ENCODE measurements at regions not wholly inside any gene's neighbourhood (a gene's known extent, or its start where the extent isn't known, plus 50 kb on each side); places are given as distances from the start of the nearest gene placed in this dataset.
"Not testable (repeated sequence)": the region's sequence is repeated elsewhere in the genome, so short reads cannot be mapped to it uniquely, and the experiment has no call there.

DNA sequence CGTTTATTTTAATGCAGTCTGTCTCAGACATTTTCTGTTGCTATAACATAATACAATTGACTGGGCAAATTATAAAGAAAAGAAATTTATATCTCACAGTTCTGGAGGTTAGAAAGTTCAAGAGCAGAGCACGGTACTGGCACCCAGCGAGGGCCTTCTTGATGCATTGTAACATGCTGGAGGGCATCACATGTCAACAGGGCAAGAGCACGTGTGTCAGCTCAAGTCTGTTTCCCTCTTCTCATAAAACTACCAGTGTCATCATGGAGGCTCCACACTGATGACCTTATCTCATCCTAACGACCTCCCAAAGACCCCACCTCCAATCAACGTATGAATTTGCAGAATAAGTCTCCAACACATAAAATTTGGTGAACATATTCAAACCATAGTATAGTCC lies 90.6 kb upstream of the GRIK1 start:
- no peaks in the 10 kb centered on the region for H3K4me1 Mint-ChIP-seq
- H3K36me3 Mint-ChIP-seq: no peaks in the 10 kb centered on the region
- DNase-seq (no peak), ATAC-seq (replicated peaks in 1 of 4) (no peak)
- ChIA-PET CTCF (no interaction called here), POLR2A (no interaction called here)
- H3K9me3 Mint-ChIP-seq: peaks cover 0 to 3% (median 0%) of the 10 kb centered on the region in 3 donors
- peaks cover 0 to 8% of the 10 kb centered on the region in 2 donors for H3K27me3 Mint-ChIP-seq
- H3K4me1 ChIP-seq (ENCODE audit: control insufficient read depth in 1 of 2, extremely low read depth in 1 of 2, insufficient read depth in 2 of 2, low read length in 2 of 2): no peaks in the 10 kb centered on the region
- H3K9me3 ChIP-seq: no peaks in the 10 kb centered on the region
- no peaks in the 10 kb centered on the region for H3K36me3 ChIP-seq (ENCODE audit: control insufficient read depth in 2 of 2, extremely low read depth in 1 of 2, insufficient read depth in 1 of 2, low read length in 1 of 2)
- no peaks in the 10 kb centered on the region for H3K27me3 ChIP-seq (replicated peaks in 1 of 2; ENCODE audit: control insufficient read depth in 2 of 2, extremely low read depth in 1 of 2, insufficient read depth in 2 of 2, low read length in 1 of 2)
- H3K27ac Mint-ChIP-seq: no peak overlapping the region
- no peak overlapping the region for H3K27ac ChIP-seq (ENCODE audit: low read length)
- 49% methylated on average over 4 of the region's 6 CpGs for whole genome bisulfite sequencing (ENCODE audit: insufficient coverage)
- H3K4me3 ChIP-seq (ENCODE audit: control insufficient read depth in 1 of 2, extremely low read depth in 1 of 2, low read length in 1 of 2): no peak overlapping the region
- H3K4me3 Mint-ChIP-seq: no peak overlapping the region

DNA sequence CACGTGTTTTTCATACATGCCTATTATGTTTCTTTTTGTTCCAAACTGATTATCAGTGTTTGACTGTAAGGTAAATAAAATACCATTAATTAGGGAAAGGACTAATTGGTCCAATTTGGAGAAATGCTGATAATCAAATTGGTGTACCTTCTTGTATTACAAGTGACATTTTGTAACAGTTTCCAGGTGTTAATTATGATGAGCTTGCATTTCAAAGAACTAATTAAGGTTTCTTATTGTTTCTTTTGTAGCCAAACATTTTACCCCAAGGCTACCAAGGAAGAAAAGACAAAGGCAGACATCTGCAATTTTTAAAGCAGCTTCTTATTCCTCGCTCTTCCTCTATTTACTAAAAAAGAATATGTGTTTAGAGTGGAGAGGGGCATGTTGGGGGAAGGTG lies 88.7 kb upstream of the GRIK1 start:
- Histone ChIP-seq H3K4me3 (ENCODE audit: control insufficient read depth in 1 of 2, extremely low read depth in 1 of 2, low read length in 1 of 2) (no peak overlapping the region), H3K4me1 (ENCODE audit: control insufficient read depth in 1 of 2, extremely low read depth in 1 of 2, insufficient read depth in 2 of 2, low read length in 2 of 2) (no peaks in the 10 kb centered on the region), H3K36me3 (ENCODE audit: control insufficient read depth in 2 of 2, extremely low read depth in 1 of 2, insufficient read depth in 1 of 2, low read length in 1 of 2) (no peaks in the 10 kb centered on the region), H3K27me3 (replicated peaks in 1 of 2; ENCODE audit: control insufficient read depth in 2 of 2, extremely low read depth in 1 of 2, insufficient read depth in 2 of 2, low read length in 1 of 2) (no peaks in the 10 kb centered on the region), H3K9me3 (no peaks in the 10 kb centered on the region), H3K27ac (ENCODE audit: low read length) (no peak overlapping the region)
- ChIA-PET CTCF (no interaction called here), POLR2A (no interaction called here)
- no peak overlapping the region for H3K27ac Mint-ChIP-seq
- no peaks in the 10 kb centered on the region for H3K36me3 Mint-ChIP-seq
- ATAC-seq (replicated peaks in 1 of 4) (no peak), DNase-seq (no peak)
- peaks cover 0 to 3% (median 0%) of the 10 kb centered on the region in 3 donors for H3K9me3 Mint-ChIP-seq
- WGBS (ENCODE audit: insufficient coverage): no CpG with 5 or more reads among the region's 2 CpGs
- H3K27me3 Mint-ChIP-seq: peaks cover 0 to 8% of the 10 kb centered on the region in 2 donors
- H3K4me3 Mint-ChIP-seq: no peak overlapping the region
- H3K4me1 Mint-ChIP-seq: no peaks in the 10 kb centered on the region

DNA sequence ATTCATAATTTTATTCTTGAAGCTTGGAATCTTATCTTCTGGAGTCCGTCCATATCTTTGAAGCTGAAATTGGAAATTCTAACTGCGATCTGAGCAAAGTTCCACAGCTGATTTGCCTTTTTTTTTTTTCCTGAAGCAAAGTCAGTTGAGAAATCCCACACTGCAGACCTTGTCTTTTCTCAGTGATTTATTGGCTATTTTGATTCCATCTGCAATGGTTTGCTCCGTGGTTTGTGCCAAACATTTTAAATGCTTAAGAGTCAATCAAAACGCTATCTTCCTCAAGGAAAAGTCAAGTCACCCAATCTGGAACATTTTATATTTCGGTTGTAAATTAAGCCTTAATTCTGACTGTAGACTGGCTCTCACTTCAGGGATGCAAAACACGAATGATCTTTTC lies 88.2 kb upstream of the GRIK1 start:
- H3K4me3 ChIP-seq (ENCODE audit: control insufficient read depth in 1 of 2, extremely low read depth in 1 of 2, low read length in 1 of 2): no peak overlapping the region
- no peak for ATAC-seq (replicated peaks in 1 of 4)
- no peaks in the 10 kb centered on the region for H3K9me3 ChIP-seq
- POLR2A ChIA-PET: no interaction called here
- no peaks in the 10 kb centered on the region for H3K36me3 ChIP-seq (ENCODE audit: control insufficient read depth in 2 of 2, extremely low read depth in 1 of 2, insufficient read depth in 1 of 2, low read length in 1 of 2)
- H3K27me3 Mint-ChIP-seq: peaks cover 0 to 8% of the 10 kb centered on the region in 2 donors
- no peaks in the 10 kb centered on the region for H3K4me1 ChIP-seq (ENCODE audit: control insufficient read depth in 1 of 2, extremely low read depth in 1 of 2, insufficient read depth in 2 of 2, low read length in 2 of 2)
- H3K36me3 Mint-ChIP-seq: no peaks in the 10 kb centered on the region
- no peaks in the 10 kb centered on the region for H3K4me1 Mint-ChIP-seq
- H3K27me3 ChIP-seq (replicated peaks in 1 of 2; ENCODE audit: control insufficient read depth in 2 of 2, extremely low read depth in 1 of 2, insufficient read depth in 2 of 2, low read length in 1 of 2): no peaks in the 10 kb centered on the region
- H3K27ac Mint-ChIP-seq: no peak overlapping the region
- no peak overlapping the region for H3K27ac ChIP-seq (ENCODE audit: low read length)
- H3K9me3 Mint-ChIP-seq: peaks cover 0 to 3% (median 0%) of the 10 kb centered on the region in 3 donors
- CTCF ChIA-PET: no interaction called here
- no peak overlapping the region for H3K4me3 Mint-ChIP-seq
- no peak for DNase-seq
- WGBS (ENCODE audit: insufficient coverage): 74% methylated on average over 6 of the region's 6 CpGs

DNA sequence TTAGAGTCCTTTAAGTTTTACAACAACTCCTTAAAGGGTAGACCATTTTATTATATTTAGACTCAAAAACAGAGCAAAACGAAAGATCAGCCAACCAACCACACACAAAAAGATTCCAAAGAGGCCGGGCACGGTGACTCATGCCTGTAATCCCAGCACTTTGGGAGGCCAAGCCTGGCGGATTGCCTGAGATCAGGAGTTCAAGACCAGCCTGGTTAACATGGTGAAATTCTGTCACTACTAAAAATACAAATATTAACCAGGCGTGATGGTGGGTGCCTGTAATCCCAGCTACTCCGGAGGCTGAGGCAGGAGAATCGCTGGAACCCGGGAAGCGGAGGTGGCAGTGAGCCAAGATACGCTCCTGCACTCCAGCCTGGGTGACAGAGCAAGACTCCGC lies 83.3 kb upstream of the GRIK1 start:
- DNase-seq; H3K27me3 ChIP-seq (replicated peaks in 1 of 2; ENCODE audit: control insufficient read depth in 2 of 2, extremely low read depth in 1 of 2, insufficient read depth in 2 of 2, low read length in 1 of 2); ATAC-seq (replicated peaks in 1 of 4); POLR2A ChIA-PET; H3K27ac ChIP-seq (ENCODE audit: low read length); H3K36me3 Mint-ChIP-seq; H3K36me3 ChIP-seq (ENCODE audit: control insufficient read depth in 2 of 2, extremely low read depth in 1 of 2, insufficient read depth in 1 of 2, low read length in 1 of 2); H3K4me3 Mint-ChIP-seq; CTCF ChIA-PET; H3K4me1 Mint-ChIP-seq; H3K9me3 ChIP-seq; H3K27me3 Mint-ChIP-seq; H3K9me3 Mint-ChIP-seq; H3K4me3 ChIP-seq (ENCODE audit: control insufficient read depth in 1 of 2, extremely low read depth in 1 of 2, low read length in 1 of 2); H3K4me1 ChIP-seq (ENCODE audit: control insufficient read depth in 1 of 2, extremely low read depth in 1 of 2, insufficient read depth in 2 of 2, low read length in 2 of 2); H3K27ac Mint-ChIP-seq: not testable (repeated sequence)
- WGBS (ENCODE audit: insufficient coverage): 100% methylated on average over 1 of the region's 11 CpGs

DNA sequence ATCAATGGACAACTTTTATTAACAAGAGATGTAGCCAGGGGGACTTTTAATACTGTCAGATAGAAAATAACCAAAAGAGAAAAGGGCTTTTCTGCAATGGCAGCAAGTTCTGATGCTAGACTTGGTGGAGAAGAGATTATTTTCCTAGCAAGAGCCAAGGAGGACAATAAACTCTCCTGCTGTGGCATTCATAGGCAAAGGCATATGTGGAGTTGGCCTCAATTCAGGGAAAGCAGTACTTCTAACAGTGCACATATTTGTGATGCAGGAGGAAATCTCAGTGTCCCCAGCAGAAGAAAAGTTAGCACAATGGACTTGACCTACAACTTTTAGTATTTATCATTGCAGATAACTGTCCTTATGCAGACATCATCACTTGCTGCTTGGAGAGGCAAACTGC lies 75.1 kb upstream of the GRIK1 start:
- H3K9me3 Mint-ChIP-seq: peaks cover 6 to 23% (median 16%) of the 10 kb centered on the region in 3 donors
- no peak for ATAC-seq (replicated peaks in 1 of 4)
- POLR2A ChIA-PET: no interaction called here
- no peaks in the 10 kb centered on the region for H3K27me3 ChIP-seq (replicated peaks in 1 of 2; ENCODE audit: control insufficient read depth in 2 of 2, extremely low read depth in 1 of 2, insufficient read depth in 2 of 2, low read length in 1 of 2)
- no peak overlapping the region for H3K4me3 Mint-ChIP-seq
- H3K4me3 ChIP-seq (ENCODE audit: control insufficient read depth in 1 of 2, extremely low read depth in 1 of 2, low read length in 1 of 2): no peak overlapping the region
- H3K9me3 ChIP-seq: no peaks in the 10 kb centered on the region
- no peaks in the 10 kb centered on the region for H3K36me3 ChIP-seq (ENCODE audit: control insufficient read depth in 2 of 2, extremely low read depth in 1 of 2, insufficient read depth in 1 of 2, low read length in 1 of 2)
- CTCF ChIA-PET: no interaction called here
- DNase-seq: no peak
- peaks cover 0 to 6% of the 10 kb centered on the region in 2 donors for H3K27me3 Mint-ChIP-seq
- no peaks in the 10 kb centered on the region for H3K4me1 ChIP-seq (ENCODE audit: control insufficient read depth in 1 of 2, extremely low read depth in 1 of 2, insufficient read depth in 2 of 2, low read length in 2 of 2)
- no peak overlapping the region for H3K27ac ChIP-seq (ENCODE audit: low read length)
- no peaks in the 10 kb centered on the region for H3K36me3 Mint-ChIP-seq
- no peaks in the 10 kb centered on the region for H3K4me1 Mint-ChIP-seq
- no peak overlapping the region for H3K27ac Mint-ChIP-seq

DNA sequence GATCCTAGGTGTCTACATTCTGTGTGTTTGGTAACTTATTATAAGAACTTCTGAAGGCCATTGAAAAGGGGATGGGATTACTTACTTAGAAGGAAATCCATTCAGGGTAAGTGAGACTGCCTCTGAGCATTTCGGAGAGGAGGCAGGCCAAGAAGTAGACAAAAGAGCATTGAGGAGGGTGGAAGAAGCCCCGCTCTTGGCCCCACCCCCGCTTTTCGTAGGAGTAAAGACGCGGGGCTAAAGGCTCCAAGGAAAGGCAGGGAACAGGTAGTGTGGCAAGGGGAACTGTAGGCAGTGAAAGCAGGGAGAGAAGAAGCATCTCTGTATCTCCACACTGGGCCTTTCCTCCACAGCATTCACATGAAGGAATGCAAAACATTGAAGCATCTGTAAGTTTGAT lies 51.8 kb upstream of the GRIK1 start:
- Histone ChIP-seq H3K27ac (ENCODE audit: low read length) (no peak overlapping the region), H3K36me3 (ENCODE audit: control insufficient read depth in 2 of 2, extremely low read depth in 1 of 2, insufficient read depth in 1 of 2, low read length in 1 of 2) (no peaks in the 10 kb centered on the region), H3K4me1 (ENCODE audit: control insufficient read depth in 1 of 2, extremely low read depth in 1 of 2, insufficient read depth in 2 of 2, low read length in 2 of 2) (no peaks in the 10 kb centered on the region), H3K4me3 (ENCODE audit: control insufficient read depth in 1 of 2, extremely low read depth in 1 of 2, low read length in 1 of 2) (no peak overlapping the region), H3K9me3 (no peaks in the 10 kb centered on the region), H3K27me3 (replicated peaks in 1 of 2; ENCODE audit: control insufficient read depth in 2 of 2, extremely low read depth in 1 of 2, insufficient read depth in 2 of 2, low read length in 1 of 2) (no peaks in the 10 kb centered on the region)
- H3K36me3 Mint-ChIP-seq: no peaks in the 10 kb centered on the region
- ATAC-seq (replicated peaks in 1 of 4) (no peak), DNase-seq (no peak)
- POLR2A ChIA-PET: interaction anchor here in 1 of 2 donors (0.6 kb wide), 1 partner anchor 30 kb away, joined by 3 read pairs; no protein-coding TSS in a partner anchor
- H3K27me3 Mint-ChIP-seq: peaks cover 0 to 3% of the 10 kb centered on the region in 2 donors
- H3K9me3 Mint-ChIP-seq: peaks cover 0 to 4% (median 1%) of the 10 kb centered on the region in 3 donors
- H3K4me3 Mint-ChIP-seq: no peak overlapping the region
- WGBS (ENCODE audit: insufficient coverage): 63% methylated on average over 1 of the region's 6 CpGs
- CTCF ChIA-PET: no interaction called here
- H3K27ac Mint-ChIP-seq: no peak overlapping the region
- H3K4me1 Mint-ChIP-seq: no peaks in the 10 kb centered on the region

DNA sequence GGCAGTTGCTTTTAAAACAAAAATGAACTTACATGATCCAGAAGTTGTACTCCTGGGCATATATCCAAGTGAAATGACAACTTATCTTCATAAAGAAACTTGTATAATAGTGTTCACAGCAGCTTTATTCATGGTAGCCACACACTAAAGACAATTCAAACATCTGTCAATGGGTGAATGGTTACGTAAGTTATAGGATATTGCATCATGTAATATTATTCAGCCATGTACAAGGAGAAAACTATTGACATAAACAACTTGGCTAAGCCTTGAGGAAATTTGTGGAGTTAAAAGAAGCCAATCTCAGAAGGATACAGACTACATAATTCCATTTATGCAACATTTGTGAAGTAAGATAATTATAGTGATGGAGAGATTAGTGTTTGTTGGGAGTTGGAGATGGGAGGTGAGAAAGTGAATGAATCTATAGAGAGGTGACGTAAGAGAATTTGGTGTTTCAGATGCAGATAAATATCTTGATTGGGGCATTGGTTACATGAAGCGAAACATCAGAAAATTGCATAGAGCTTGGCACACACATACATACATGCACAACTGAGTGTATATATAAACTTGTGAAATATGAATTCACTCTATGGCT lies 49.9 kb upstream of the GRIK1 start:
- POLR2A ChIA-PET: no interaction called here
- peaks cover 0 to 3% of the 10 kb centered on the region in 2 donors for H3K27me3 Mint-ChIP-seq
- Histone ChIP-seq H3K27me3 (replicated peaks in 1 of 2; ENCODE audit: control insufficient read depth in 2 of 2, extremely low read depth in 1 of 2, insufficient read depth in 2 of 2, low read length in 1 of 2) (no peaks in the 10 kb centered on the region), H3K36me3 (ENCODE audit: control insufficient read depth in 2 of 2, extremely low read depth in 1 of 2, insufficient read depth in 1 of 2, low read length in 1 of 2) (no peaks in the 10 kb centered on the region), H3K9me3 (no peaks in the 10 kb centered on the region), H3K4me3 (ENCODE audit: control insufficient read depth in 1 of 2, extremely low read depth in 1 of 2, low read length in 1 of 2) (no peak overlapping the region), H3K4me1 (ENCODE audit: control insufficient read depth in 1 of 2, extremely low read depth in 1 of 2, insufficient read depth in 2 of 2, low read length in 2 of 2) (no peaks in the 10 kb centered on the region), H3K27ac (ENCODE audit: low read length) (no peak overlapping the region)
- H3K4me1 Mint-ChIP-seq: no peaks in the 10 kb centered on the region
- no CpG with 5 or more reads among the region's 3 CpGs for WGBS (ENCODE audit: insufficient coverage)
- no peaks in the 10 kb centered on the region for H3K36me3 Mint-ChIP-seq
- CTCF ChIA-PET: no interaction called here
- H3K27ac Mint-ChIP-seq: no peak overlapping the region
- DNase-seq: no peak
- ATAC-seq (replicated peaks in 1 of 4): no peak
- H3K9me3 Mint-ChIP-seq: peaks cover 4 to 8% (median 5%) of the 10 kb centered on the region in 3 donors
- H3K4me3 Mint-ChIP-seq: no peak overlapping the region

Measured in T-cell (primary cell).